ENCODE measurements at regions not wholly inside any gene's neighbourhood (a gene's known extent, or its start where the extent isn't known, plus 50 kb on each side); places are given as distances from the start of the nearest gene placed in this dataset.
A peak's percentile ranks its signal among the peaks of the same experiment; 100 is the strongest.

- H3K4me3 ChIP-seq (replicated peaks in 1 of 3; ENCODE audit: insufficient read depth in 1 of 3, low read depth in 1 of 3, low read length in 3 of 3), result no peak overlapping the region
- H3K4me1 ChIP-seq (ENCODE audit: control insufficient read depth, extremely low read depth, insufficient read depth, low read length), result no peaks in the 10 kb centered on the region
- H2AFZ ChIP-seq (ENCODE audit: low read depth, low read length), result no peak overlapping the region
- no peak overlapping the region for H3K4me2 ChIP-seq (ENCODE audit: insufficient read depth, low read length)
- H4K20me1 ChIP-seq (replicated peaks; ENCODE audit: control insufficient read depth, extremely low read depth, insufficient read depth, low read length), result no peaks in the 10 kb centered on the region
- DNase-seq (ENCODE audit: low read depth, low spot score) (peak; percentile 8), FAIRE-seq (no peak)
- no peaks in the 10 kb centered on the region for H3K79me2 ChIP-seq (ENCODE audit: control insufficient read depth, insufficient read depth, low read length)
- ChIA-PET CTCF (no interaction called here), POLR2A (no interaction called here)
- no TSS peak for BruUV-seq (replicated peaks)
- H3K9me3 ChIP-seq (replicated peaks; ENCODE audit: control insufficient read depth, insufficient read depth, low read length), result no peaks in the 10 kb centered on the region
- H3K9ac ChIP-seq (replicated peaks; ENCODE audit: extremely low read depth, insufficient read depth, low read length), result no peak overlapping the region
- H3K27me3 ChIP-seq (ENCODE audit: control insufficient read depth in 2 of 2, insufficient read depth in 2 of 2, low read length in 2 of 2), result no peaks in the 10 kb centered on the region
- dilution Hi-C loops (cut with MboI; ENCODE audit: extremely low pct_ligation_motif_present, low sequenced_read_pairs) (no loop called here), intact Hi-C loops (cut with micrococcal nuclease) (no loop called here)
- no peak overlapping the region for H3K27ac ChIP-seq (ENCODE audit: insufficient read depth, low read depth, low read length)
- no peaks in the 10 kb centered on the region for H3K36me3 ChIP-seq (ENCODE audit: control insufficient read depth in 2 of 2, extremely low read depth in 1 of 2, insufficient read depth in 2 of 2, low read length in 2 of 2)
- no peaks in the 10 kb centered on the region for H3K9me1 ChIP-seq (replicated peaks; ENCODE audit: control insufficient read depth, extremely low read depth, insufficient read depth, low read length)
- no peak for TF ChIP-seq JUN (IDR thresholded peaks at IDR 0.05; ENCODE audit: borderline replicate concordance, insufficient read depth, insufficient read length, low read depth)
- TF ChIP-seq MAX (IDR thresholded peaks at IDR 0.05; ENCODE audit: insufficient read depth, insufficient read length), result no peak
- no peak for TF ChIP-seq GATA2 (IDR thresholded peaks at IDR 0.05; ENCODE audit: insufficient read depth, insufficient read length, low read depth, low read length)
- no peak for TF ChIP-seq CTCF (IDR thresholded peaks at IDR 0.05; ENCODE audit: extremely low read depth in 1 of 2, insufficient read depth in 1 of 2, low read depth in 1 of 2, low read length in 2 of 2)
- TF ChIP-seq EZH2 (IDR thresholded peaks at IDR 0.05; ENCODE audit: borderline replicate concordance, low read depth, low read length, severe bottlenecking), result no peak
- TF ChIP-seq MYC (IDR thresholded peaks at IDR 0.05; ENCODE audit: low read depth, low read length), result no peak
- no peak for TF ChIP-seq FOS (IDR thresholded peaks at IDR 0.05; ENCODE audit: borderline replicate concordance, insufficient read depth, low read length)
- no peak for TF ChIP-seq POLR2AphosphoS5 (IDR thresholded peaks at IDR 0.05; ENCODE audit: insufficient read depth, low read depth, low read length)
- TF ChIP-seq POLR2A (IDR thresholded peaks at IDR 0.05; ENCODE audit: low read depth, low read length), result no peak
These were observed 236.9 kb upstream of the CTSO start for GRCh38 chr4:156190615-156191014.

Measured in endothelial cell of umbilical vein (primary cell).